ENCODE measurements at regions not wholly inside any gene's neighbourhood (a gene's known extent, or its start where the extent isn't known, plus 50 kb on each side); places are given as distances from the start of the nearest gene placed in this dataset.

GRCh38 chr5:165844571-165844970 lies 2339.2 kb downstream of the MAT2B start:
- no peak overlapping the region for H3K27ac ChIP-seq (ENCODE audit: low read depth, low read length)
- no peak overlapping the region for H3K9ac ChIP-seq (ENCODE audit: low read length in 5 of 5)
- no peaks in the 10 kb centered on the region for H3K27me3 ChIP-seq (ENCODE audit: control insufficient read depth in 5 of 5, insufficient read depth in 4 of 5, low read length in 5 of 5)
- no peak overlapping the region for H3K4me3 ChIP-seq (ENCODE audit: low read depth in 1 of 5, low read length in 5 of 5)
- H3K4me1 ChIP-seq (ENCODE audit: control insufficient read depth in 5 of 5, insufficient read depth in 5 of 5, low read length in 5 of 5): no peaks in the 10 kb centered on the region
- H3K9me3 ChIP-seq (ENCODE audit: control insufficient read depth in 5 of 5, low read length in 5 of 5): peaks cover 0 to under 1% (median 0%) of the 10 kb centered on the region in 5 donors
- no peaks in the 10 kb centered on the region for H3K36me3 ChIP-seq (ENCODE audit: control insufficient read depth in 5 of 5, insufficient read depth in 5 of 5, low read length in 5 of 5)

GRCh38 chr5:165858118-165858517 lies 2352.7 kb downstream of the MAT2B start:
- no peaks in the 10 kb centered on the region for H3K36me3 ChIP-seq (ENCODE audit: control insufficient read depth in 5 of 5, insufficient read depth in 5 of 5, low read length in 5 of 5)
- no peaks in the 10 kb centered on the region for H3K4me1 ChIP-seq (ENCODE audit: control insufficient read depth in 5 of 5, insufficient read depth in 5 of 5, low read length in 5 of 5)
- no peak overlapping the region for H3K27ac ChIP-seq (ENCODE audit: low read depth, low read length)
- H3K4me3 ChIP-seq (ENCODE audit: low read depth in 1 of 5, low read length in 5 of 5): no peak overlapping the region
- peaks cover 0 to 3% (median 0%) of the 10 kb centered on the region in 5 donors for H3K27me3 ChIP-seq (ENCODE audit: control insufficient read depth in 5 of 5, insufficient read depth in 4 of 5, low read length in 5 of 5)
- peaks cover 0 to 3% (median 0%) of the 10 kb centered on the region in 5 donors for H3K9me3 ChIP-seq (ENCODE audit: control insufficient read depth in 5 of 5, low read length in 5 of 5)
- no peak overlapping the region for H3K9ac ChIP-seq (ENCODE audit: low read length in 5 of 5)

GRCh38 chr5:165859251-165859650 lies 2353.8 kb downstream of the MAT2B start:
- Histone ChIP-seq H3K9ac (ENCODE audit: low read length in 5 of 5) (no peak overlapping the region), H3K36me3 (ENCODE audit: control insufficient read depth in 5 of 5, insufficient read depth in 5 of 5, low read length in 5 of 5) (no peaks in the 10 kb centered on the region), H3K4me3 (ENCODE audit: low read depth in 1 of 5, low read length in 5 of 5) (no peak overlapping the region), H3K9me3 (ENCODE audit: control insufficient read depth in 5 of 5, low read length in 5 of 5) (peaks cover 0 to 2% (median 0%) of the 10 kb centered on the region in 5 donors), H3K4me1 (ENCODE audit: control insufficient read depth in 5 of 5, insufficient read depth in 5 of 5, low read length in 5 of 5) (no peaks in the 10 kb centered on the region), H3K27me3 (ENCODE audit: control insufficient read depth in 5 of 5, insufficient read depth in 4 of 5, low read length in 5 of 5) (peaks cover 0 to 3% (median 0%) of the 10 kb centered on the region in 5 donors), H3K27ac (ENCODE audit: low read depth, low read length) (no peak overlapping the region)

- Histone ChIP-seq H3K27ac (ENCODE audit: low read depth, low read length) (no peak overlapping the region), H3K36me3 (ENCODE audit: control insufficient read depth in 5 of 5, insufficient read depth in 5 of 5, low read length in 5 of 5) (no peaks in the 10 kb centered on the region), H3K27me3 (ENCODE audit: control insufficient read depth in 5 of 5, insufficient read depth in 4 of 5, low read length in 5 of 5) (no peaks in the 10 kb centered on the region), H3K9ac (ENCODE audit: low read length in 5 of 5) (no peak overlapping the region), H3K4me3 (ENCODE audit: low read depth in 1 of 5, low read length in 5 of 5) (no peak overlapping the region), H3K4me1 (ENCODE audit: control insufficient read depth in 5 of 5, insufficient read depth in 5 of 5, low read length in 5 of 5) (no peaks in the 10 kb centered on the region), H3K9me3 (ENCODE audit: control insufficient read depth in 5 of 5, low read length in 5 of 5) (no peaks in the 10 kb centered on the region)
Measured at GRCh38 chr5:165863239-165863638, 2357.8 kb downstream of the MAT2B start.

- Histone ChIP-seq H3K4me1 (ENCODE audit: control insufficient read depth in 5 of 5, insufficient read depth in 5 of 5, low read length in 5 of 5) (no peaks in the 10 kb centered on the region), H3K27me3 (ENCODE audit: control insufficient read depth in 5 of 5, insufficient read depth in 4 of 5, low read length in 5 of 5) (no peaks in the 10 kb centered on the region), H3K9me3 (ENCODE audit: control insufficient read depth in 5 of 5, low read length in 5 of 5) (no peaks in the 10 kb centered on the region), H3K36me3 (ENCODE audit: control insufficient read depth in 5 of 5, insufficient read depth in 5 of 5, low read length in 5 of 5) (no peaks in the 10 kb centered on the region), H3K27ac (ENCODE audit: low read depth, low read length) (no peak overlapping the region), H3K4me3 (ENCODE audit: low read depth in 1 of 5, low read length in 5 of 5) (no peak overlapping the region), H3K9ac (ENCODE audit: low read length in 5 of 5) (no peak overlapping the region)
Measured at GRCh38 chr5:165871291-165871690, 2365.9 kb downstream of the MAT2B start.

- no peaks in the 10 kb centered on the region for H3K27me3 ChIP-seq (ENCODE audit: control insufficient read depth in 5 of 5, insufficient read depth in 4 of 5, low read length in 5 of 5)
- no peak overlapping the region for H3K9ac ChIP-seq (ENCODE audit: low read length in 5 of 5)
- no peaks in the 10 kb centered on the region for H3K36me3 ChIP-seq (ENCODE audit: control insufficient read depth in 5 of 5, insufficient read depth in 5 of 5, low read length in 5 of 5)
- H3K27ac ChIP-seq (ENCODE audit: low read depth, low read length): no peak overlapping the region
- H3K9me3 ChIP-seq (ENCODE audit: control insufficient read depth in 5 of 5, low read length in 5 of 5): no peaks in the 10 kb centered on the region
- H3K4me3 ChIP-seq (ENCODE audit: low read depth in 1 of 5, low read length in 5 of 5): no peak overlapping the region
- H3K4me1 ChIP-seq (ENCODE audit: control insufficient read depth in 5 of 5, insufficient read depth in 5 of 5, low read length in 5 of 5): no peaks in the 10 kb centered on the region
Measured at GRCh38 chr5:165874851-165875250, 2369.4 kb downstream of the MAT2B start.

GRCh38 chr5:165876538-165876937 lies 2371.1 kb downstream of the MAT2B start:
- Histone ChIP-seq H3K27ac (ENCODE audit: low read depth, low read length) (no peak overlapping the region), H3K4me1 (ENCODE audit: control insufficient read depth in 5 of 5, insufficient read depth in 5 of 5, low read length in 5 of 5) (no peaks in the 10 kb centered on the region), H3K27me3 (ENCODE audit: control insufficient read depth in 5 of 5, insufficient read depth in 4 of 5, low read length in 5 of 5) (no peaks in the 10 kb centered on the region), H3K36me3 (ENCODE audit: control insufficient read depth in 5 of 5, insufficient read depth in 5 of 5, low read length in 5 of 5) (no peaks in the 10 kb centered on the region), H3K9ac (ENCODE audit: low read length in 5 of 5) (no peak overlapping the region), H3K4me3 (ENCODE audit: low read depth in 1 of 5, low read length in 5 of 5) (no peak overlapping the region), H3K9me3 (ENCODE audit: control insufficient read depth in 5 of 5, low read length in 5 of 5) (no peaks in the 10 kb centered on the region)

GRCh38 chr5:165877475-165877874 lies 2372.1 kb downstream of the MAT2B start:
- no peaks in the 10 kb centered on the region for H3K27me3 ChIP-seq (ENCODE audit: control insufficient read depth in 5 of 5, insufficient read depth in 4 of 5, low read length in 5 of 5)
- no peaks in the 10 kb centered on the region for H3K9me3 ChIP-seq (ENCODE audit: control insufficient read depth in 5 of 5, low read length in 5 of 5)
- no peaks in the 10 kb centered on the region for H3K4me1 ChIP-seq (ENCODE audit: control insufficient read depth in 5 of 5, insufficient read depth in 5 of 5, low read length in 5 of 5)
- H3K27ac ChIP-seq (ENCODE audit: low read depth, low read length): no peak overlapping the region
- no peak overlapping the region for H3K4me3 ChIP-seq (ENCODE audit: low read depth in 1 of 5, low read length in 5 of 5)
- no peaks in the 10 kb centered on the region for H3K36me3 ChIP-seq (ENCODE audit: control insufficient read depth in 5 of 5, insufficient read depth in 5 of 5, low read length in 5 of 5)
- H3K9ac ChIP-seq (ENCODE audit: low read length in 5 of 5): no peak overlapping the region

GRCh38 chr5:165881259-165881658 lies 2375.8 kb downstream of the MAT2B start:
- Histone ChIP-seq H3K36me3 (ENCODE audit: control insufficient read depth in 5 of 5, insufficient read depth in 5 of 5, low read length in 5 of 5) (no peaks in the 10 kb centered on the region), H3K27me3 (ENCODE audit: control insufficient read depth in 5 of 5, insufficient read depth in 4 of 5, low read length in 5 of 5) (no peaks in the 10 kb centered on the region), H3K27ac (ENCODE audit: low read depth, low read length) (no peak overlapping the region), H3K9me3 (ENCODE audit: control insufficient read depth in 5 of 5, low read length in 5 of 5) (no peaks in the 10 kb centered on the region), H3K4me3 (ENCODE audit: low read depth in 1 of 5, low read length in 5 of 5) (no peak overlapping the region), H3K9ac (ENCODE audit: low read length in 5 of 5) (no peak overlapping the region), H3K4me1 (ENCODE audit: control insufficient read depth in 5 of 5, insufficient read depth in 5 of 5, low read length in 5 of 5) (no peaks in the 10 kb centered on the region)

- Histone ChIP-seq H3K27me3 (ENCODE audit: control insufficient read depth in 5 of 5, insufficient read depth in 4 of 5, low read length in 5 of 5) (no peaks in the 10 kb centered on the region), H3K36me3 (ENCODE audit: control insufficient read depth in 5 of 5, insufficient read depth in 5 of 5, low read length in 5 of 5) (no peaks in the 10 kb centered on the region), H3K9ac (ENCODE audit: low read length in 5 of 5) (no peak overlapping the region), H3K27ac (ENCODE audit: low read depth, low read length) (no peak overlapping the region), H3K4me1 (ENCODE audit: control insufficient read depth in 5 of 5, insufficient read depth in 5 of 5, low read length in 5 of 5) (no peaks in the 10 kb centered on the region), H3K4me3 (ENCODE audit: low read depth in 1 of 5, low read length in 5 of 5) (no peak overlapping the region), H3K9me3 (ENCODE audit: control insufficient read depth in 5 of 5, low read length in 5 of 5) (no peaks in the 10 kb centered on the region)
Measured at GRCh38 chr5:165882099-165882498, 2376.7 kb downstream of the MAT2B start.

Measured in subcutaneous abdominal adipose tissue (tissue), 5 donors.